ENCODE measurements at regions not wholly inside any gene's neighbourhood (a gene's known extent, or its start where the extent isn't known, plus 50 kb on each side); places are given as distances from the start of the nearest gene placed in this dataset.

GRCh38 chr11:28447226-28447625, 339.0 kb downstream of the METTL15 start:
- no peak for DNase-seq

GRCh38 chr11:28442131-28442530, 333.9 kb downstream of the METTL15 start:
- no peak for DNase-seq

GRCh38 chr11:28439403-28439802, 331.2 kb downstream of the METTL15 start:
- DNase-seq = no peak

- DNase-seq = no peak
These were observed 311.9 kb downstream of the METTL15 start for GRCh38 chr11:28420099-28420498.

GRCh38 chr11:28417601-28418323, 309.6 kb downstream of the METTL15 start:
- no peak for DNase-seq

GRCh38 chr11:28412029-28412428, 303.8 kb downstream of the METTL15 start:
- DNase-seq = no peak

- no peak for DNase-seq
These were observed 293.3 kb downstream of the METTL15 start for GRCh38 chr11:28401446-28401845.

GRCh38 chr11:28400331-28401100, 292.3 kb downstream of the METTL15 start:
- no peak for DNase-seq

GRCh38 chr11:28393348-28393747, 285.2 kb downstream of the METTL15 start:
- DNase-seq = no peak

- DNase-seq = no peak
These were observed 276.2 kb downstream of the METTL15 start for GRCh38 chr11:28384418-28384817.

- no peak for DNase-seq
These were observed 275.3 kb downstream of the METTL15 start for GRCh38 chr11:28383456-28383855.

Data from NCI-H1105 treated with DMSO at 0.1 percent for 48 hours (cell line).